Neural cell (in vitro differentiated cells): ENCODE measurements at regions not wholly inside any gene's neighbourhood (a gene's known extent, or its start where the extent isn't known, plus 50 kb on each side); places are given as distances from the start of the nearest gene placed in this dataset.

ENCODE experiments used
- CTCF ChIP-seq: fragments of 450-650 bp; IDR thresholded peaks from 2 replicates; pipeline ENCODE4 v1.5.1; 2014; ENCODE audit warnings: antibody characterized with exemption, mild to moderate bottlenecking, moderate library complexity; ENCODE audit not compliant: poor library complexity, severe bottlenecking
- TAF1 ChIP-seq: IDR thresholded peaks from 2 replicates; pipeline ENCODE4 v1.6.1; 2012; ENCODE audit warnings: low read depth
- TF ChIP-seq, protein P1 (sequence below): IDR thresholded peaks from 2 replicates; pipeline ENCODE4 v1.6.1; 2012; ENCODE audit warnings: borderline replicate concordance

DNA sequence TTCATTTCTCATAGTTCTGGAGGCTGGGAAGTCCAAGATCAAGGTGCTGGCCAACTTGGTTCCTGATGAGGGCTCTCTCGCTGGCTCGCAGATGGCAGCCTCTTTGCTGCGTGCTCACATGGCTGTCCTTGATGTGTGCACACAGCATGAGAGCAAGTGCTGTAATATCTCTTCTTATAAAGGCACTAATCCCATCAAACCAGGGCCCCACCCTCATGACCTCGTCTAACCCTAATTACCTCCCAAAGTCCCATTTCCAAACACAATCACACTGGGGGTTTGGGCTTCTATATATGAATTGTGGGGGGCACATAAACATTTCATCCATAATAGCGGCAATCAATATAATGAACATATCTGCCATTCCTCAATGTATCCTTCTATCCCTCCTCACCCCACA, 1062.1 kb downstream of the BRD1 start:
- TF ChIP-seq, protein P1, sequence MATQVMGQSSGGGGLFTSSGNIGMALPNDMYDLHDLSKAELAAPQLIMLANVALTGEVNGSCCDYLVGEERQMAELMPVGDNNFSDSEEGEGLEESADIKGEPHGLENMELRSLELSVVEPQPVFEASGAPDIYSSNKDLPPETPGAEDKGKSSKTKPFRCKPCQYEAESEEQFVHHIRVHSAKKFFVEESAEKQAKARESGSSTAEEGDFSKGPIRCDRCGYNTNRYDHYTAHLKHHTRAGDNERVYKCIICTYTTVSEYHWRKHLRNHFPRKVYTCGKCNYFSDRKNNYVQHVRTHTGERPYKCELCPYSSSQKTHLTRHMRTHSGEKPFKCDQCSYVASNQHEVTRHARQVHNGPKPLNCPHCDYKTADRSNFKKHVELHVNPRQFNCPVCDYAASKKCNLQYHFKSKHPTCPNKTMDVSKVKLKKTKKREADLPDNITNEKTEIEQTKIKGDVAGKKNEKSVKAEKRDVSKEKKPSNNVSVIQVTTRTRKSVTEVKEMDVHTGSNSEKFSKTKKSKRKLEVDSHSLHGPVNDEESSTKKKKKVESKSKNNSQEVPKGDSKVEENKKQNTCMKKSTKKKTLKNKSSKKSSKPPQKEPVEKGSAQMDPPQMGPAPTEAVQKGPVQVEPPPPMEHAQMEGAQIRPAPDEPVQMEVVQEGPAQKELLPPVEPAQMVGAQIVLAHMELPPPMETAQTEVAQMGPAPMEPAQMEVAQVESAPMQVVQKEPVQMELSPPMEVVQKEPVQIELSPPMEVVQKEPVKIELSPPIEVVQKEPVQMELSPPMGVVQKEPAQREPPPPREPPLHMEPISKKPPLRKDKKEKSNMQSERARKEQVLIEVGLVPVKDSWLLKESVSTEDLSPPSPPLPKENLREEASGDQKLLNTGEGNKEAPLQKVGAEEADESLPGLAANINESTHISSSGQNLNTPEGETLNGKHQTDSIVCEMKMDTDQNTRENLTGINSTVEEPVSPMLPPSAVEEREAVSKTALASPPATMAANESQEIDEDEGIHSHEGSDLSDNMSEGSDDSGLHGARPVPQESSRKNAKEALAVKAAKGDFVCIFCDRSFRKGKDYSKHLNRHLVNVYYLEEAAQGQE = no peak
- TF ChIP-seq CTCF = no peak
- no peak for TF ChIP-seq TAF1
